Suppressor macrophage (primary cell): ENCODE measurements at regions not wholly inside any gene's neighbourhood (a gene's known extent, or its start where the extent isn't known, plus 50 kb on each side); places are given as distances from the start of the nearest gene placed in this dataset.
"Not testable (repeated sequence)": the region's sequence is repeated elsewhere in the genome, so short reads cannot be mapped to it uniquely, and the experiment has no call there.

Experiments used
- DNase-seq, 4 experiments: peaks; one replicate each; pipeline ENCODE4 v3.0.0-alpha.2; 2020 to 2022

DNA sequence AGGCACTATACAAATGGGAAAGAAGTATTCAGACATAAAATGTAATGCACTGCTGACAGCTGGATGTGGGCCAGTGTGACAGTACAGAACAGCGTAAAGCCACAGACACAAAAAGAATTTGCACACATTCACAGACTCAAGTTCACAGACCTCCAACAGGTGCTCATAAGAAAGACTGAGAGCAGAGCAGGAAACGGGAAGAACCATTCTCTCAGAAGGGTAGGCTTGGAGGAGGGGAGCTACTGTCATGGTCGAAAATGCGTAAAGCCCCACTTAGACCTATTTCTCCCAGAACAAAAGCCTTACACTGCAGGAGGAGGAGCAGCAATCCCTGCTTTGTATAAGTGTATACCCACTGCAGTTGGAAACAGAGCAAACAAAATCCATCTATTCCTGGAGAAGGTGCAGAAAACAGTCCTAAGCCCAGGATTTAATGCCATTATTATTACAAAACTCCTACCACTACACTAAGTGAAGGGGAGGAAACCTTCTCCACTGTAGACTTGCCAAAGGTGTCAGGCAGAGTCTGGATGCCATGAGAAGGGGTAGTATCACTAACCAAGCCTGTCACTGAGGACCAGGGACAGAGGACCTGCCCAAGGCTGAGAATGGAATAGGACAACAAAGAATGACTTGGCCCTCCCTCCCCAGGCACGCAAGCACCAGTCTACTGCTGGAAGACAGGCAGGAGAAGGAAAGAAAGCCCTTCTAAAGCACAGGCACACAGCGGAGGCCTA lies 103.0 kb upstream of the FAM25C start:
- not testable (repeated sequence) for DNase-seq

DNA sequence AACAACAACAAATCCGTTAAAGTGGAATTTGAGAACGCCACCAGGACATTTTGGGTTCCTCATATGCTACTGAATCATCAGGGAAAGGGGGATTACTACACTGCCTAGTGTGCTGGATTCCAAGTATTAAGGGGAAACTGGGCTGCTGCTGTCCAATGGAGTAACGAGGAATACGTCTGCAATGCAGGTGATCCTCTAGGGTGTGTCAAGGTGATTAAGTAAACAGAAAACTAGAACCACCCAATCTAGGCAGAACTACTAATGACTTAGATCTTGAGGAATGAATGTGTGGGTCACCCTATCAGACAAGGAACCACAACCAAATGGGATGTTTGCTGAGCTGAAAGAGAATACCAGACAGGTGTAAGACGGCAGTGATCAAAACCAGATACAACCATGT lies 99.3 kb upstream of the FAM25C start:
- not testable (repeated sequence) for DNase-seq

DNA sequence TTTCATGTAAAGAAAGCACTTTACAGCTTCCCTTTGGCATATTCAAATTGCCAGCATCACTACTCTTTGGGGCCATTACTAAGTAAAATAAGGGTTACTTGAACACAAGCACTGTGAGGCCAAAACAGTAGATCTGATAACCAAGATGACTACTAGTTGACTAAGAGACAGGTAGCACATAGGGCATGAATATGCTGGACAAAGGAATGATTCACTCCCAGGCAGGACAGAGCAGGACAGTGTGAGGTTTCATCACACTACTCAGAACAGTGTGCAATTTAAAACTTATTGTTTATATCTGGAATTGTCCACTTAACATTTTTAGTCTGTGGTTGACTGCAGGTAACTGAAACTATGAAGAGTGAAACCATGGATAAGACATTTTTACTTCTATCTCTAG lies 91.1 kb upstream of the FAM25C start:
- DNase-seq, result not testable (repeated sequence)

- peak in 1 of 4 experiments; percentile 11 for DNase-seq
Measured at GRCh38 chr10:48088087-48088486, 88.5 kb upstream of the FAM25C start.

GRCh38 chr10:48084446-48084845 lies 84.9 kb upstream of the FAM25C start:
- DNase-seq, result not testable (repeated sequence)

DNA sequence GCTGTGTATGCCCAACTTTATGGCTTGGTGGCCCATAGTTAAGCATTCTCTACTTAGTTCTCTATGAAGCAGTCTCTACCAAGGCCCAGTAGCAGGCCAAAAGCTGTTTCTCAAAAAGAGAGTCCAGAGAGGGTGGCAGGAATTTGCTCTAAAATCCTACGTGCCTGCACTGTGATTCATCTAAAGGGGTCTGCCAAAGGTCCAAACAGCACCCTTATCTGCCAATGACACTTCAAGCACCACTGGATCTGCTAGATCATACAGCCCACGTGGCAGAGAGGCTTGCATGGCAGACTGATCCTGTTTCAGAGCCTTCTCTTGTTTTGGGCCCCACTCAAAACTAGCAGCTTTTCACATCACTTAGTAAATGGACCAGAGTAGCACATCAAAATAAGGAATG lies 71.6 kb upstream of the FAM25C start:
- DNase-seq, result not testable (repeated sequence)

GRCh38 chr10:48063944-48064625 lies 64.5 kb upstream of the FAM25C start:
- DNase-seq, result not testable (repeated sequence)

- not testable (repeated sequence) for DNase-seq
Measured at GRCh38 chr10:48055395-48055794, 55.8 kb upstream of the FAM25C start.
